ENCODE measurements at regions not wholly inside any gene's neighbourhood (a gene's known extent, or its start where the extent isn't known, plus 50 kb on each side); places are given as distances from the start of the nearest gene placed in this dataset.

DNA sequence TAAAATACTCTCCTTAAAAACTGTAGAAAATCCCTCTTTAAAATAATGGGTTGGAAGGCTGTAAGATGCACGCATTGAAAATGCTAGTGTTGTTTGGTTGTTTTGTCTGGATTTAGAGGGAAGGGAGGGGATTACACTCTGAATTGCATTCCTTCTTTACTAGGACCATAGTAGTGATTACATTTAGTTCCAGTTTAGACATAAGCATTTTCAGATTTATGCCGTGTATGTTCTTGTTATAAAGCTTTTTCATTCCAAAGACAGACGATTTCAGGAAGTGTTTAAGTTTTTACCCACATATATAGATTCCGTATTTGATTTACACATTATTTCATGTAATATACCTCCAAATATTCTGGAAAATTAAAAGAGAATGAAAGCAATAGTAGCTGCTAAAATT lies 538.4 kb downstream of the PTPRC start:
- no peak for TF ChIP-seq SIN3A (IDR thresholded peaks at IDR 0.05; ENCODE audit: borderline replicate concordance, insufficient read depth, low read length)
- TF ChIP-seq, protein P1, sequence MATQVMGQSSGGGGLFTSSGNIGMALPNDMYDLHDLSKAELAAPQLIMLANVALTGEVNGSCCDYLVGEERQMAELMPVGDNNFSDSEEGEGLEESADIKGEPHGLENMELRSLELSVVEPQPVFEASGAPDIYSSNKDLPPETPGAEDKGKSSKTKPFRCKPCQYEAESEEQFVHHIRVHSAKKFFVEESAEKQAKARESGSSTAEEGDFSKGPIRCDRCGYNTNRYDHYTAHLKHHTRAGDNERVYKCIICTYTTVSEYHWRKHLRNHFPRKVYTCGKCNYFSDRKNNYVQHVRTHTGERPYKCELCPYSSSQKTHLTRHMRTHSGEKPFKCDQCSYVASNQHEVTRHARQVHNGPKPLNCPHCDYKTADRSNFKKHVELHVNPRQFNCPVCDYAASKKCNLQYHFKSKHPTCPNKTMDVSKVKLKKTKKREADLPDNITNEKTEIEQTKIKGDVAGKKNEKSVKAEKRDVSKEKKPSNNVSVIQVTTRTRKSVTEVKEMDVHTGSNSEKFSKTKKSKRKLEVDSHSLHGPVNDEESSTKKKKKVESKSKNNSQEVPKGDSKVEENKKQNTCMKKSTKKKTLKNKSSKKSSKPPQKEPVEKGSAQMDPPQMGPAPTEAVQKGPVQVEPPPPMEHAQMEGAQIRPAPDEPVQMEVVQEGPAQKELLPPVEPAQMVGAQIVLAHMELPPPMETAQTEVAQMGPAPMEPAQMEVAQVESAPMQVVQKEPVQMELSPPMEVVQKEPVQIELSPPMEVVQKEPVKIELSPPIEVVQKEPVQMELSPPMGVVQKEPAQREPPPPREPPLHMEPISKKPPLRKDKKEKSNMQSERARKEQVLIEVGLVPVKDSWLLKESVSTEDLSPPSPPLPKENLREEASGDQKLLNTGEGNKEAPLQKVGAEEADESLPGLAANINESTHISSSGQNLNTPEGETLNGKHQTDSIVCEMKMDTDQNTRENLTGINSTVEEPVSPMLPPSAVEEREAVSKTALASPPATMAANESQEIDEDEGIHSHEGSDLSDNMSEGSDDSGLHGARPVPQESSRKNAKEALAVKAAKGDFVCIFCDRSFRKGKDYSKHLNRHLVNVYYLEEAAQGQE (IDR thresholded peaks at IDR 0.05; ENCODE audit: insufficient read depth in 1 of 2, low read depth in 2 of 2, low read length in 2 of 2), result no peak
- no peak for TF ChIP-seq POLR2AphosphoS5 (IDR thresholded peaks at IDR 0.05; ENCODE audit: low read depth, low read length)

Data from PFSK-1 (cell line).